GM19452 (cell line): ENCODE measurements at regions not wholly inside any gene's neighbourhood (a gene's known extent, or its start where the extent isn't known, plus 50 kb on each side); places are given as distances from the start of the nearest gene placed in this dataset.

ENCODE experiments used
- ATAC-seq: cut with Tn5 transposase; IDR thresholded peaks from one replicate; pipeline ENCODE4 v1.9.1; 2021; ENCODE audit not compliant: unreplicated experiment

DNA sequence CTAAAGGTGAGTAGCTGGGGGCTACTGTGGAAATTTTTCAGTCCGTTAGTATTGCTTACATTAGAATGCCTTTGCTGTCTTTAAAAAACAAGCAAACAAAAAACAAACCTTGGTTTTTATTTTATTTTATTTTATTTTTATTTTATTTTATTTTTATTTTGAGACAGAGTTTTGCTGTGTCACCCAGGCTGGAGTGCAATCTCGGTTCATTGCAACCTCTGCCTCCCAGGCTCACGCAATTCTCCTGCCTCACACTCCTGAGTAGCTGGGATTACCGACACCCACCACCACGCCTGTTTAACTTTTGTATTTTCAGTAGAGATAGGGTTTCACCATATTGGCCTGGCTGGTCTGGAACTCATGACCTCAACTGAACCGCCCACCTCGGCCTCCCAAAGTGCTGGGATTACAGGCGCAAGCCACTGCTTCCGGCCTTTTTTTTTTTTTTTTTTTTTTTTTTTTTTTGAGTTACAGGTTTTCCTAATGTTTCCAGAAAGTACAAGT is 732.6 kb downstream of the KCNJ3 start:
- ATAC-seq, result no peak

- no peak for ATAC-seq
Observed at GRCh38 chr2:155427470-155427869, 729.0 kb downstream of the KCNJ3 start.

GRCh38 chr2:155424518-155424917 is 726.0 kb downstream of the KCNJ3 start:
- no peak for ATAC-seq

DNA sequence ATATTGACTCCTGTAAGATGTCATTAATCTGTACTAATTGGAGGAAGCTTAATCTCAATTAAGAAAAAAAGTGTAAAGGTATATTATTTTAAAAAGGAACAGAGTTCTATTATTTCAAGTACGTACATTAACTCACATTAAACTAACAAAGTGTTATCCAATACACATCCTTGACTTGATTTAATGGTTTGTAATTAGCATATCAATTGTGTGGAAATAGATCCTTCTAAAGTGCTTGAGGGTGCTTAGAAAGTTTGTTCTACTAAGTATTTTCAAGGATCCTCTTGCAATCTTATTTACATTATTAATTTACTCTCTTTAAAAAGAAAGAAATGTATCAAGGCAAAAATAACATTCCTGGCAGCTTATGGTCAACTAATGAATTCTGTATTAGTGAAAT is 720.3 kb downstream of the KCNJ3 start:
- ATAC-seq, result no peak

- peak; percentile 80 for ATAC-seq
Observed at GRCh38 chr2:155412598-155412997, 714.1 kb downstream of the KCNJ3 start.

- no peak for ATAC-seq
Observed at GRCh38 chr2:155404433-155405002, 706.0 kb downstream of the KCNJ3 start.

DNA sequence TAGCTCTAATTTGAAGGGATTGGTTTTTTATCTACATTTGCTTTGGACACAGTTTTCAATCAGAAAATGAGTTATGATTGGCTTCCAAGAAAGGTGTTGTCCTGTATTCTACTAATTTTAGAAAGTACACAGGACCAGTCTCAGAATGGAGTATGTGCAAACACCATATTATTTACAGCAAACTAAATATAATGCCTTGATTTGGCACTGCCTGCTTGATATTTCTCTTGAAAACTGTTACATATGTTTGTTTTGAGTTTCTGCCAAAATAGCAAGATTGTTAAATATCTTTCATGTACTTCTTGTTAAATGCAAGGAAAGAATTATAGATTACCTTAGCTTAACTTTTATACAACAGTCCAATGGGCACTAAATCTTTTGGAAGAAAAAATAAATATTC is 694.9 kb downstream of the KCNJ3 start:
- no peak for ATAC-seq

- ATAC-seq, result no peak
Observed at GRCh38 chr2:155391613-155392130, 693.2 kb downstream of the KCNJ3 start.

GRCh38 chr2:155389224-155389623 is 690.7 kb downstream of the KCNJ3 start:
- ATAC-seq, result no peak

DNA sequence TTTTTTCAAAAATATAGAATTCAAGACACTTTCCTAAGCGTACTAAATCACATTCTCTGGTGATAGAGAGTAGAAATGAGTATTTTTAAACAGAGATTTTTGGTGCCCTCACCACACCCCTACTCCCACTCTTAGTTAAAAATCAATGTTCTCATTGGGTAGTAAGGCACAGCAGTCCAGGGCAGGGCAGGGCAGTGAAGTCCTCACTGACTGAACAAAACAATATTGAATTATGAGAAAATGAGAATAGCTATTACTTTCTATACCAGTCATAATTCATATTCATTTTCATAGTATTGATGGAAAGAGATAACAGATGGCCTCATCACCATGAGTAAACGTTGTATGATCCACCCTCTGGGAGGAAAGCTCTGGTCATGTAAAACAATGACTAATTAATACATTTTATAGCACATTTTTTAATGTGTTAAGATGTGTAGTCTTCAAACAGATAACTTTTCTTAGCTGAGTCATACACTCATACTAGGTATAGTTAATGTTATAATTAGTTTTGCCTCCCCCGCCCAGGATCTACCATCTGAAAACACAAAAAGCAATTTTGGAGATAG is 686.1 kb downstream of the KCNJ3 start:
- no peak for ATAC-seq

- no peak for ATAC-seq
Observed at GRCh38 chr2:155382776-155383175, 684.3 kb downstream of the KCNJ3 start.

DNA sequence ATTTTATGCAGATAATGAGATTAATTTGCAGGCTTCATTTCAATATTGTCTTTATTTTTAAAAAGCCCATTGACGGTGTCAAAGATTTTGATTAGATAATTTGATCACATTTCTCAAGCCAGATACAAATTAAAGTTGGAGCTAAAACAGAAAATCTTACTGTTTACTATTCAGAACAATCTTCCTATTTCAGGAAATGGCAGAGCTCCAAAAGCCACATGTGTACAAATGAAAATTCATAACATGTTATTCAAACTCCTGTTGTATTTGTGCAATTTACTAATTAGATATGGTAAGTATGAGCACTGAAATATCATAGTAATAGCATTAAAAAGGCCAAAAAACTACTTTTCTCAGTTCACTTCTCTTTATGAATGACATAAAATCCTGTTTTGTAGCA is 682.9 kb downstream of the KCNJ3 start:
- ATAC-seq, result no peak

DNA sequence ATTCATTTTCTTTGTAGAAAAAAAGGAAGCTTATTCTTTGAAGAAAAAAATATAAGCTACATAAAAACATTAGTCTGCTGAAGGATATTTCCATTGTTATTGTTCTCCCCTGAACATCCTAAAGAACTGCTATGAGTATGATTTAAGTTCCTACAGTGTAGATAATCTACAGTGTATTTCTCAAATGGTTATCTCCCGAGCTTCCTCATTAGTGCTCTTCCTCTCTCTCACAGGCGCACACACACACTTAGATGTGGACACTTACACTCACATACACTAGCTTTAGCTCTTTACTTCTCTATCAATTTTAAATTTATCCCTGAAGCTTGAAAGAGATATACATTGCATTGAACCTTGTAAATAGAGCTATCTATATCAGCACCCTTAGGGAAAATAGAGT is 681.0 kb downstream of the KCNJ3 start:
- ATAC-seq, result no peak

DNA sequence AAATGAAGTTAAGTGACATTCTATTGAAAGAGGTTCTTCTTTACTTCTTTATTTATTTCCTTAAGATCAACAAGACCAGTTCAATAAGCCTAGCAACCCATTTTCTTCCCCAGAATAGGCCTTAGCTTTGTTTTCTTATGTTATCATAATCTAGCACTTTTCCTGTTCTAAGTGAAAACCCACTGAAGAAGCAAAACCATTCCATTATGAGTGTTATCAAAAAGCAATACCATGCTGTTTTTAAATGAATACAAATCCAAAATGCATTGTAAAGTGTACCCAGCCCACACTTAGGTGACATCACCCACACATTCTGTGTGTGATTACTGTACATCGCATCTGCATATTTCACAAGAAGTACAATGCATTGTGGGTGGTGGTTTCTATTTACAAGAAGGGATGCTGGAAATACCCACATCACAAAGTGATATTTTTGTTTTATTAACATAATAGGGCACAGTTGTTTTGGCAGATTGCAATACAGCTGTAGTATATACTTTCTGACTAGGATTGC is 679.5 kb downstream of the KCNJ3 start:
- no peak for ATAC-seq

- no peak for ATAC-seq
Observed at GRCh38 chr2:155377266-155377680, 678.8 kb downstream of the KCNJ3 start.

DNA sequence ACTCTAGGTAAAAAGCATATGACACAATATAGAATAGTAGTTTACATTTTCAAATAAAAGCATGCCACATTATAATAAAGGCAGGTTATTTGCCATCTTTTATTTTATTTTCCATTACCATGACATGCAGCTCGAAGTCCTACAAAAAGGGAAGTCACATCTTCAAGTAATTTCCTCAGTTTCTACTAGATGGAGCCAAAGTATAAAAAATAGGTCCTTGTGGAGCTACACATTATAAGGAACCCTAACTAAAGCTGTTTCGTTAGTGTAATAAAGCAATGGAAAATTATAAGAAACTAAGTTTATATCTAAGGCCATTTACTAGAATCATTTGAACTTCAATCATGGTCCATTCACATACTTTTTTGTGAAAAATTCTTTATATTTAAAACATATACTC is 674.5 kb downstream of the KCNJ3 start:
- ATAC-seq, result no peak

DNA sequence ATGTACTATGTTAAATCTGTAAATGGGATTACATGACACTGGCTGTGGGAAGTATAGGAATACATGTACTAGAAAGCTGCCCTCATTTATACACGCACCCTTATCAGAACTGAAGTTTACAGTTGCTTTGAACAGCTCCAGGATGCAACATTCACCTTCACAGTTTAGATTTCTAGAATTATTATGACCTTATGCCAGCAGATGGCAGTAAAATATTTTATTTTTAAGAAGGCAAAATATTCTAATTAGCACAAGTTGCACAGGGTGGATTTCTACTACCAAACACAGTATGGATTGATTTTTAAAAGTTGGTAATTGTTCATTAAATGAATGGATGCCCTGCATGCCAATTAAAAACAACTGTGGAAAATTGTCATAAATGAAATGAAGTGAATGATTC is 670.4 kb downstream of the KCNJ3 start:
- peak; percentile 71 for ATAC-seq

DNA sequence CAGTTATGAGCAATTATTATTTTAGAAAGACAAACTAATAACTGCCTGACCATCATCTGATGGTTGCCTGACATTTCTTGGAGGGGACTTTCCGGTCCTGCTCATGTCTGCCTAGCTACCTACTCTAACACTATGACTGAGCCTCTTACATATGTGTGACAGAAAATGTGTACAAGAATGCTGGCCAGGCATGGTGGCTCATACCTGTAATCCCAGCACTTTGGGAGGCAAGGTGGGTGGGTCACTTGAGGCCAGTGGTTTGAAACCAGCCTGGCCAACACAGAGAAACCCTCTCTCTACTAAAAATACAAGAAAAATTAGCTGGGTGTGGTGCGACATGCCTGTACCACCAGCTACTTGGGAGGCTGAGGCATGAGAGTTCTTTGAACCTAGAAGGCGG is 666.3 kb downstream of the KCNJ3 start:
- no peak for ATAC-seq

- ATAC-seq, result no peak
Observed at GRCh38 chr2:155363349-155363888, 664.9 kb downstream of the KCNJ3 start.

DNA sequence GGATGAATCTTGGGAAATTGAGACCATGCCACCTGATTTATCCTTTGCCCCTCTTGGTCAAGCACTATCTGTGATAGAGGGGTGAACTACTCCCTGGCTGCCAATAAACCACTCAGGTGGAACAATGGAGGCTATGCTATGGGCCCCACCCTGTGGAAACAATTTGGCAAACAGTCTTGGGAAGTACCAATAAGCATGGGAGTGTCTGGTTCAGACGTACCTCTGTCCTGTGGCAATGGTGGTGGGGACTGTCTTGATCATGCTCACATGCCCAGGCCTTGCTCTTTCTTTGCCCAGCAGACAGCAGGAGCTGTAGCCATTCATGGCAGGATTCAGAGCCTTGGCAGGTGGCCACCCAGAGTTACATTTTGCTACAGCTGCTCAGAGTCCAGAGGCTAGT is 658.7 kb downstream of the KCNJ3 start:
- ATAC-seq, result no peak

GRCh38 chr2:155356250-155356649 is 657.8 kb downstream of the KCNJ3 start:
- ATAC-seq, result no peak
